ENCODE measurements at regions not wholly inside any gene's neighbourhood (a gene's known extent, or its start where the extent isn't known, plus 50 kb on each side); places are given as distances from the start of the nearest gene placed in this dataset.

GRCh38 chr11:114758627-114759026, 80.3 kb downstream of the NXPE2 start:
- Histone ChIP-seq H3K36me3 (ENCODE audit: control insufficient read depth, insufficient read depth, low read length) (no peaks in the 10 kb centered on the region), H3K4me3 (ENCODE audit: low read depth, low read length) (no peak overlapping the region), H3K27ac (ENCODE audit: insufficient read depth, low read length, poor library complexity, severe bottlenecking) (no peak overlapping the region), H3K9me3 (ENCODE audit: control insufficient read depth in 2 of 2, low read length in 2 of 2) (no peaks in the 10 kb centered on the region), H3K27me3 (ENCODE audit: control insufficient read depth, insufficient read depth, low read length) (peaks cover 5% of the 10 kb centered on the region), H3K4me1 (ENCODE audit: control insufficient read depth, insufficient read depth, low read length, poor library complexity, severe bottlenecking) (no peaks in the 10 kb centered on the region)
- Mint-ChIP-seq H3K4me1 (no peaks in the 10 kb centered on the region), H3K27me3 (peaks cover 11% of the 10 kb centered on the region), H3K4me3 (no peak overlapping the region), H3K36me3 (no peaks in the 10 kb centered on the region), H3K9me3 (no peaks in the 10 kb centered on the region), H3K27ac (no peak overlapping the region)
- DNase-seq: no peak
- ATAC-seq (ENCODE audit: low read depth in 2 of 2): no peak

GRCh38 chr11:114762408-114762807, 84.1 kb downstream of the NXPE2 start:
- H3K27me3 ChIP-seq (ENCODE audit: control insufficient read depth, insufficient read depth, low read length): peaks cover 4% of the 10 kb centered on the region
- no peaks in the 10 kb centered on the region for H3K36me3 ChIP-seq (ENCODE audit: control insufficient read depth, insufficient read depth, low read length)
- no peaks in the 10 kb centered on the region for H3K9me3 ChIP-seq (ENCODE audit: control insufficient read depth in 2 of 2, low read length in 2 of 2)
- Mint-ChIP-seq H3K4me3 (no peak overlapping the region), H3K27ac (no peak overlapping the region), H3K9me3 (peaks cover 0 to 1% (median 0%) of the 10 kb centered on the region in 7 donors), H3K27me3 (peaks cover 23% of the 10 kb centered on the region), H3K4me1 (no peaks in the 10 kb centered on the region), H3K36me3 (no peaks in the 10 kb centered on the region)
- ATAC-seq (ENCODE audit: low read depth in 2 of 2): no peak
- H3K27ac ChIP-seq (ENCODE audit: insufficient read depth, low read length, poor library complexity, severe bottlenecking): no peak overlapping the region
- H3K4me1 ChIP-seq (ENCODE audit: control insufficient read depth, insufficient read depth, low read length, poor library complexity, severe bottlenecking): no peaks in the 10 kb centered on the region
- peak in 1 of 3 donors; percentile 27 for DNase-seq
- H3K4me3 ChIP-seq (ENCODE audit: low read depth, low read length): no peak overlapping the region

- H3K4me1 ChIP-seq (ENCODE audit: control insufficient read depth, insufficient read depth, low read length, poor library complexity, severe bottlenecking): no peaks in the 10 kb centered on the region
- no peak for ATAC-seq (ENCODE audit: low read depth in 2 of 2)
- no peaks in the 10 kb centered on the region for H3K4me1 Mint-ChIP-seq
Measured at GRCh38 chr11:114764563-114764962, 86.2 kb downstream of the NXPE2 start.

GRCh38 chr11:114771172-114771571, 92.8 kb downstream of the NXPE2 start:
- no peak overlapping the region for H3K27ac ChIP-seq (ENCODE audit: insufficient read depth, low read length, poor library complexity, severe bottlenecking)
- no peaks in the 10 kb centered on the region for H3K4me1 ChIP-seq (ENCODE audit: control insufficient read depth, insufficient read depth, low read length, poor library complexity, severe bottlenecking)
- no peak overlapping the region for H3K4me3 ChIP-seq (ENCODE audit: low read depth, low read length)
- peaks cover 0 to 1% (median 0%) of the 10 kb centered on the region in 7 donors for H3K9me3 Mint-ChIP-seq
- no peaks in the 10 kb centered on the region for H3K36me3 ChIP-seq (ENCODE audit: control insufficient read depth, insufficient read depth, low read length)
- peaks cover 7% of the 10 kb centered on the region for H3K27me3 Mint-ChIP-seq
- no peak overlapping the region for H3K4me3 Mint-ChIP-seq
- H3K36me3 Mint-ChIP-seq: no peaks in the 10 kb centered on the region
- ATAC-seq (ENCODE audit: low read depth in 2 of 2): no peak
- peaks cover 1% of the 10 kb centered on the region for H3K27me3 ChIP-seq (ENCODE audit: control insufficient read depth, insufficient read depth, low read length)
- peaks cover 0 to 4% (median 0%) of the 10 kb centered on the region in 4 donors for H3K4me1 Mint-ChIP-seq
- no peaks in the 10 kb centered on the region for H3K9me3 ChIP-seq (ENCODE audit: control insufficient read depth in 2 of 2, low read length in 2 of 2)
- H3K27ac Mint-ChIP-seq: no peak overlapping the region
- DNase-seq: no peak

More at GRCh38 chr11:114764563-114764962, 86.2 kb downstream of the NXPE2 start:
- Mint-ChIP-seq H3K36me3 (no peaks in the 10 kb centered on the region), H3K27ac (no peak overlapping the region), H3K27me3 (peaks cover 23% of the 10 kb centered on the region), H3K9me3 (peaks cover 0 to 1% (median 0%) of the 10 kb centered on the region in 7 donors), H3K4me3 (no peak overlapping the region)
- DNase-seq: no peak
- Histone ChIP-seq H3K9me3 (ENCODE audit: control insufficient read depth in 2 of 2, low read length in 2 of 2) (no peaks in the 10 kb centered on the region), H3K27me3 (ENCODE audit: control insufficient read depth, insufficient read depth, low read length) (peaks cover 2% of the 10 kb centered on the region), H3K4me3 (ENCODE audit: low read depth, low read length) (no peak overlapping the region), H3K27ac (ENCODE audit: insufficient read depth, low read length, poor library complexity, severe bottlenecking) (no peak overlapping the region), H3K36me3 (ENCODE audit: control insufficient read depth, insufficient read depth, low read length) (no peaks in the 10 kb centered on the region)

GRCh38 chr11:114773541-114774338, 95.4 kb downstream of the NXPE2 start:
- ATAC-seq (ENCODE audit: low read depth in 2 of 2) (no peak), DNase-seq (no peak)
- Histone ChIP-seq H3K27ac (ENCODE audit: insufficient read depth, low read length, poor library complexity, severe bottlenecking) (no peak overlapping the region), H3K4me3 (ENCODE audit: low read depth, low read length) (no peak overlapping the region), H3K4me1 (ENCODE audit: control insufficient read depth, insufficient read depth, low read length, poor library complexity, severe bottlenecking) (no peaks in the 10 kb centered on the region), H3K9me3 (ENCODE audit: control insufficient read depth in 2 of 2, low read length in 2 of 2) (no peaks in the 10 kb centered on the region), H3K36me3 (ENCODE audit: control insufficient read depth, insufficient read depth, low read length) (no peaks in the 10 kb centered on the region), H3K27me3 (ENCODE audit: control insufficient read depth, insufficient read depth, low read length) (peaks cover 1% of the 10 kb centered on the region)
- Mint-ChIP-seq H3K27ac (no peak overlapping the region), H3K9me3 (peaks cover 0 to 1% (median 0%) of the 10 kb centered on the region in 7 donors), H3K4me3 (no peak overlapping the region), H3K27me3 (peaks cover 6% of the 10 kb centered on the region), H3K36me3 (no peaks in the 10 kb centered on the region), H3K4me1 (peaks cover 0 to 8% (median 2%) of the 10 kb centered on the region in 4 donors)

- H3K4me1 Mint-ChIP-seq: peaks cover 0 to 8% (median 2%) of the 10 kb centered on the region in 4 donors
- ATAC-seq (ENCODE audit: low read depth in 2 of 2) (no peak), DNase-seq (peak in 1 of 3 donors; percentile 9)
- Histone ChIP-seq H3K4me1 (ENCODE audit: control insufficient read depth, insufficient read depth, low read length, poor library complexity, severe bottlenecking) (no peaks in the 10 kb centered on the region), H3K9me3 (ENCODE audit: control insufficient read depth in 2 of 2, low read length in 2 of 2) (no peaks in the 10 kb centered on the region), H3K27me3 (ENCODE audit: control insufficient read depth, insufficient read depth, low read length) (peaks cover 1% of the 10 kb centered on the region), H3K4me3 (ENCODE audit: low read depth, low read length) (no peak overlapping the region), H3K27ac (ENCODE audit: insufficient read depth, low read length, poor library complexity, severe bottlenecking) (no peak overlapping the region), H3K36me3 (ENCODE audit: control insufficient read depth, insufficient read depth, low read length) (no peaks in the 10 kb centered on the region)
- peak overlapping the region in 1 of 3 donors; percentile 40 for H3K27ac Mint-ChIP-seq
- H3K4me3 Mint-ChIP-seq: no peak overlapping the region
- H3K36me3 Mint-ChIP-seq: no peaks in the 10 kb centered on the region
- peaks cover 6% of the 10 kb centered on the region for H3K27me3 Mint-ChIP-seq
- peaks cover 0 to 1% (median 0%) of the 10 kb centered on the region in 7 donors for H3K9me3 Mint-ChIP-seq
Measured at GRCh38 chr11:114774599-114775361, 96.5 kb downstream of the NXPE2 start.

GRCh38 chr11:114775875-114776621, 97.7 kb downstream of the NXPE2 start:
- Mint-ChIP-seq H3K27me3 (peaks cover 6% of the 10 kb centered on the region), H3K4me1 (peaks cover 0 to 8% (median 3%) of the 10 kb centered on the region in 4 donors), H3K9me3 (peaks cover 0 to 6% (median 0%) of the 10 kb centered on the region in 7 donors), H3K4me3 (no peak overlapping the region), H3K27ac (no peak overlapping the region), H3K36me3 (no peaks in the 10 kb centered on the region)
- H3K27ac ChIP-seq (ENCODE audit: insufficient read depth, low read length, poor library complexity, severe bottlenecking): no peak overlapping the region
- no peaks in the 10 kb centered on the region for H3K36me3 ChIP-seq (ENCODE audit: control insufficient read depth, insufficient read depth, low read length)
- no peaks in the 10 kb centered on the region for H3K9me3 ChIP-seq (ENCODE audit: control insufficient read depth in 2 of 2, low read length in 2 of 2)
- ATAC-seq (ENCODE audit: low read depth in 2 of 2): no peak
- no peak for DNase-seq
- no peaks in the 10 kb centered on the region for H3K27me3 ChIP-seq (ENCODE audit: control insufficient read depth, insufficient read depth, low read length)
- no peaks in the 10 kb centered on the region for H3K4me1 ChIP-seq (ENCODE audit: control insufficient read depth, insufficient read depth, low read length, poor library complexity, severe bottlenecking)
- no peak overlapping the region for H3K4me3 ChIP-seq (ENCODE audit: low read depth, low read length)
